IMR-90 (cell line): ENCODE measurements at regions not wholly inside any gene's neighbourhood (a gene's known extent, or its start where the extent isn't known, plus 50 kb on each side); places are given as distances from the start of the nearest gene placed in this dataset.

ENCODE experiments used
- ATAC-seq: fragments of 200-7000 bp; cut with Tn5 transposase; 2 replicates; pipeline ENCODE4 v1.9.1; 2020; ENCODE audit warnings: low read depth, mild to moderate bottlenecking, moderate library complexity
- BruUV-seq: library from RNA; stranded (reverse); fragments of 400-500 nt; replicated peaks from 2 replicates; lab custom pipeline; 2021; lab: Mats Ljungman, UMichigan
- CTCF ChIA-PET: fragments of 300-600 bp; formaldehyde crosslinking; extraction: SDS; loops from one replicate; lab custom pipeline; 2021; ENCODE audit warnings: antibody characterized with exemption; lab: Yijun Ruan, JAX
- POLR2A ChIA-PET: fragments of 300-600 bp; sonication (Branson Sonifier 250); formaldehyde crosslinking; loops from one replicate; lab custom pipeline; 2022; ENCODE audit warnings: antibody characterized with exemption; ENCODE audit not compliant: unreplicated experiment; lab: Charles Lee
- DNase-seq: peaks from one replicate; pipeline ENCODE4 v3.0.0; 2013
- H2AFZ ChIP-seq: replicated peaks from 2 replicates; pipeline ENCODE3; 2013; ENCODE audit warnings: low read length, mild to moderate bottlenecking; ENCODE audit not compliant: poor library complexity
- H2AK5ac ChIP-seq: 2 replicates; pipeline ENCODE4 v1.6.1; 2013; ENCODE audit warnings: low read depth, low read length, inconsistent platforms
- H2AK9ac ChIP-seq: replicated peaks from 2 replicates; pipeline ENCODE3; 2013; ENCODE audit warnings: mild to moderate bottlenecking, low read depth, low read length, moderate library complexity; ENCODE audit not compliant: poor library complexity
- H2BK120ac ChIP-seq: 2 replicates; pipeline ENCODE4 v1.6.1; 2013; ENCODE audit warnings: low read depth, low read length, inconsistent platforms
- H2BK15ac ChIP-seq: 3 replicates; pipeline ENCODE4 v1.6.1; 2013; ENCODE audit warnings: low read depth, low read length, inconsistent platforms
- H2BK20ac ChIP-seq: 2 replicates; pipeline ENCODE4 v1.6.1; 2013; ENCODE audit warnings: low read depth, mild to moderate bottlenecking, inconsistent platforms, low read length, moderate library complexity
- H2BK5ac ChIP-seq: 2 replicates; pipeline ENCODE4 v1.6.1; 2013; ENCODE audit warnings: mild to moderate bottlenecking, low read depth, low read length, inconsistent platforms; ENCODE audit not compliant: poor library complexity, severe bottlenecking
- H3K14ac ChIP-seq: replicated peaks from 2 replicates; pipeline ENCODE4 v1.6.1; 2013; ENCODE audit warnings: low read depth, low read length, inconsistent platforms
- H3K18ac ChIP-seq: 2 replicates; pipeline ENCODE4 v1.6.1; 2013; ENCODE audit warnings: low read depth, low read length, control low read depth
- H3K23ac ChIP-seq: 2 replicates; pipeline ENCODE4 v1.6.1; 2013; ENCODE audit warnings: low read depth, low read length, inconsistent platforms
- H3K27ac ChIP-seq: 2 replicates; pipeline ENCODE4 v1.5.1; 2013; ENCODE audit warnings: mild to moderate bottlenecking, control low read depth, low read length; ENCODE audit not compliant: insufficient read depth
- H3K27me3 ChIP-seq: 2 replicates; pipeline ENCODE4 v1.6.1; 2013; ENCODE audit warnings: low read length; ENCODE audit not compliant: control insufficient read depth, insufficient read depth
- H3K36me3 ChIP-seq: 2 replicates; pipeline ENCODE4 v1.6.1; 2013; ENCODE audit warnings: low read length, mixed read lengths; ENCODE audit not compliant: control insufficient read depth, insufficient read depth
- H3K4ac ChIP-seq: 2 replicates; pipeline ENCODE4 v1.6.1; 2013; ENCODE audit warnings: low read depth, low read length, inconsistent platforms
- H3K4me1 ChIP-seq: 2 replicates; pipeline ENCODE4 v1.6.1; 2013; ENCODE audit warnings: low read length, mixed read lengths; ENCODE audit not compliant: control insufficient read depth, insufficient read depth
- H3K4me2 ChIP-seq: 2 replicates; pipeline ENCODE4 v1.6.1; 2013; ENCODE audit warnings: low read depth, mild to moderate bottlenecking, control low read depth, low read length, moderate library complexity
- H3K4me3 ChIP-seq: 2 replicates; pipeline ENCODE4 v1.5.1; 2013; ENCODE audit warnings: low read depth, mild to moderate bottlenecking, control low read depth, low read length, moderate library complexity; ENCODE audit not compliant: insufficient read depth
- H3K56ac ChIP-seq: 2 replicates; pipeline ENCODE4 v1.6.1; 2013; ENCODE audit warnings: low read length, inconsistent platforms; ENCODE audit not compliant: insufficient read depth; ENCODE audit errors: extremely low read depth
- H3K79me1 ChIP-seq, 2 experiments: 2 replicates each; pipeline ENCODE4 v1.6.1; 2013; ENCODE audit warnings: low read length in 2 of 2, inconsistent platforms in 1 of 2, low read depth in 1 of 2
- H3K9ac ChIP-seq: 2 replicates; pipeline ENCODE4 v1.6.1; 2013; ENCODE audit warnings: low read depth, low read length, control low read depth
- H3K9me1 ChIP-seq: 2 replicates; pipeline ENCODE4 v1.6.1; 2013; ENCODE audit warnings: low read length, inconsistent platforms; ENCODE audit not compliant: insufficient read depth
- H3K9me3 ChIP-seq: 2 replicates; pipeline ENCODE4 v1.6.1; 2013; ENCODE audit warnings: low read length; ENCODE audit not compliant: control insufficient read depth, insufficient read depth
- H4K20me1 ChIP-seq: 2 replicates; pipeline ENCODE4 v1.6.1; 2013; ENCODE audit warnings: low read length, inconsistent platforms; ENCODE audit not compliant: insufficient read depth
- H4K5ac ChIP-seq: 2 replicates; pipeline ENCODE4 v1.6.1; 2013; ENCODE audit warnings: mild to moderate bottlenecking, low read depth, low read length, control low read depth
- H4K8ac ChIP-seq, 2 experiments: 2 replicates each; pipeline ENCODE4 v1.6.1; 2013; ENCODE audit warnings: low read depth in 2 of 2, low read length in 2 of 2, control low read depth in 1 of 2, inconsistent platforms in 1 of 2
- H4K91ac ChIP-seq: 2 replicates; pipeline ENCODE4 v1.6.1; 2013; ENCODE audit warnings: low read depth, low read length, inconsistent platforms; ENCODE audit not compliant: insufficient read depth
- CEBPB ChIP-seq: IDR thresholded peaks from 2 replicates; pipeline ENCODE4 v1.6.1; 2012; ENCODE audit warnings: low read depth, low read length, improper control_type of control experiment
- ELK1 ChIP-seq: fragments of 150-350 bp; IDR thresholded peaks from 2 replicates; pipeline ENCODE4 v1.6.1; 2016; ENCODE audit warnings: low read depth, mild to moderate bottlenecking, low read length, moderate library complexity, borderline replicate concordance
- FOS ChIP-seq: fragments of 150-350 bp; IDR thresholded peaks from 2 replicates; pipeline ENCODE4 v1.6.1; 2016; ENCODE audit warnings: low read depth, low read length
- MAZ ChIP-seq: IDR thresholded peaks from 2 replicates; pipeline ENCODE4 v1.6.1; 2012; ENCODE audit warnings: low read depth, mild to moderate bottlenecking, low read length, improper control_type of control experiment, moderate library complexity, borderline replicate concordance
- MXI1 ChIP-seq: IDR thresholded peaks from 2 replicates; pipeline ENCODE4 v1.6.1; 2012; ENCODE audit warnings: low read depth, mild to moderate bottlenecking, low read length, moderate library complexity, borderline replicate concordance
- POLR2A ChIP-seq: IDR thresholded peaks from 2 replicates; pipeline ENCODE4 v1.6.1; 2012; ENCODE audit warnings: mild to moderate bottlenecking, low read depth, low read length
- RAD21 ChIP-seq: IDR thresholded peaks from 2 replicates; pipeline ENCODE4 v1.6.1; 2012; ENCODE audit warnings: low read length, improper control_type of control experiment
- RCOR1 ChIP-seq: IDR thresholded peaks from 2 replicates; pipeline ENCODE4 v1.6.1; 2012; ENCODE audit warnings: mild to moderate bottlenecking, low read length, improper control_type of control experiment; ENCODE audit not compliant: insufficient replicate concordance
- RFX5 ChIP-seq: IDR thresholded peaks from 2 replicates; pipeline ENCODE4 v1.8.0; 2012; ENCODE audit warnings: low read depth, mild to moderate bottlenecking, low read length, moderate library complexity
- SMC3 ChIP-seq: fragments of 150-350 bp; IDR thresholded peaks from 2 replicates; pipeline ENCODE4 v1.6.1; 2016; ENCODE audit warnings: low read depth, mild to moderate bottlenecking, antibody characterized with exemption, low read length, moderate library complexity
- WGBS, 2 experiments: methylation state at CpG; one replicate each; pipeline versions ENCODE4 v1.1.5 to v1.1.7; 2013; ENCODE audit warnings: missing lambda C conversion rate in 2 of 2; ENCODE audit not compliant: insufficient read length in 1 of 2; ENCODE audit errors: extremely low coverage in 2 of 2; 5-methylcytosine and 5-hydroxymethylcytosine counted together
- dilution Hi-C: fragments of 300-500 bp; cut with HindIII; formaldehyde crosslinking; loops from one replicate; pipeline ENCODE4 v1.14.3; 2018; ENCODE audit warnings: low sequenced_read_pairs; ENCODE audit not compliant: unreplicated experiment
- in situ Hi-C: fragments of 300-500 bp; cut with MboI; formaldehyde crosslinking; loops from 3 replicates; pipeline ENCODE4 v1.14.3; 2019; ENCODE audit warnings: low sequenced_read_pairs, inconsistent platforms, mixed read lengths
- intact Hi-C: fragments of 100-400 bp; cut with micrococcal nuclease; formaldehyde crosslinking; loops from 2 replicates; pipeline ENCODE4 v1.10.0; 2022
- TF ChIP-seq, protein P1 (sequence below): fragments of 150-350 bp; IDR thresholded peaks from 2 replicates; pipeline ENCODE4 v1.6.1; 2017; ENCODE audit warnings: mild to moderate bottlenecking, antibody characterized with exemption, low read length, low read depth

DNA sequence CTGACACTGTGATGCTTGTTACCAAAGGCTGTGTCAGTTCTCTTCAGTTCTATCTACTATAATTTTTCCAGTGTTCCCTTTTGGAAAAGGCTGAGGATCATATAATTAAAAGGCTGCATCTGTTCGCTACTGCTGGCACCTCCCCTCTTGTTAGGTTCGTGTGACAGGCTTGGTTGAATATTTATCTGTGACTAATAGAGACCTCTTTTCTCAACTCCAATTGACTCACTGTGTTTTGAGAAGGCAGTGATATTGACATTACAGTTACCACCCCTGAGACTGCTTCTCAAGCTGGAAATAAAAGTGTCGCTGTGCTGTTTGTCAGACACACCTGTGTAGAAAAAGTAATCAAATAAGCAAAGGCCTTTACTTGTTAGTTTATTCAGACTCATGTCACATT, 205.5 kb upstream of the KCNH7 start:
- in situ Hi-C loops (no loop called here), intact Hi-C loops (no loop called here)
- no peaks in the 10 kb centered on the region for H3K4me1 ChIP-seq

More for the DNA sequence above, 205.5 kb upstream of the KCNH7 start:
- Histone ChIP-seq H3K18ac (no peak overlapping the region), H4K20me1 (no peaks in the 10 kb centered on the region), H2AFZ (no peak overlapping the region), H3K27ac (no peak overlapping the region), H3K14ac (no peak overlapping the region), H4K8ac (no peak overlapping the region), H3K9me1 (no peaks in the 10 kb centered on the region), H3K4me2 (no peak overlapping the region), H3K27me3 (no peaks in the 10 kb centered on the region), H3K9ac (no peak overlapping the region), H3K4ac (no peak overlapping the region), H2BK15ac (no peak overlapping the region), H2BK5ac (no peak overlapping the region), H2AK5ac (no peak overlapping the region), H3K56ac (no peak overlapping the region), H2BK120ac (no peak overlapping the region), H3K9me3 (peaks cover 2% of the 10 kb centered on the region; the same call in 1 of the 2 replicates), H2AK9ac (no peak overlapping the region), H2BK20ac (no peak overlapping the region), H4K5ac (no peak overlapping the region), H3K4me3 (no peak overlapping the region), H4K91ac (no peak overlapping the region), H3K23ac (no peak overlapping the region), H3K79me1 (no peaks in the 10 kb centered on the region), H3K36me3 (no peaks in the 10 kb centered on the region)
- DNase-seq: no peak
- ATAC-seq: no peak
- dilution Hi-C loops: no loop called here
- BruUV-seq: no TSS peak
- ChIA-PET POLR2A (no interaction called here), CTCF (no interaction called here)
- WGBS, 2 experiments: no CpG with 5 or more reads among the region's 3 CpGs
- no peak for TF ChIP-seq RCOR1
- TF ChIP-seq SMC3: no peak
- no peak for TF ChIP-seq POLR2A
- TF ChIP-seq, protein P1, sequence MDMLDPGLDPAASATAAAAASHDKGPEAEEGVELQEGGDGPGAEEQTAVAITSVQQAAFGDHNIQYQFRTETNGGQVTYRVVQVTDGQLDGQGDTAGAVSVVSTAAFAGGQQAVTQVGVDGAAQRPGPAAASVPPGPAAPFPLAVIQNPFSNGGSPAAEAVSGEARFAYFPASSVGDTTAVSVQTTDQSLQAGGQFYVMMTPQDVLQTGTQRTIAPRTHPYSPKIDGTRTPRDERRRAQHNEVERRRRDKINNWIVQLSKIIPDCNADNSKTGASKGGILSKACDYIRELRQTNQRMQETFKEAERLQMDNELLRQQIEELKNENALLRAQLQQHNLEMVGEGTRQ: no peak
- no peak for TF ChIP-seq MXI1
- TF ChIP-seq FOS: no peak
- TF ChIP-seq MAZ: no peak
- TF ChIP-seq CEBPB: no peak
- TF ChIP-seq ELK1: no peak
- no peak for TF ChIP-seq RAD21
- no peak for TF ChIP-seq RFX5
